ENCODE measurements at regions not wholly inside any gene's neighbourhood (a gene's known extent, or its start where the extent isn't known, plus 50 kb on each side); places are given as distances from the start of the nearest gene placed in this dataset.

GRCh38 chr3:7877312-7877711 lies 624.3 kb upstream of the LMCD1 start:
- H2AFZ ChIP-seq (ENCODE audit: low read depth, low read length): no peak overlapping the region
- H3F3A ChIP-seq (ENCODE audit: insufficient read depth, low read length, poor library complexity, severe bottlenecking): no peaks in the 10 kb centered on the region
- no peaks in the 10 kb centered on the region for H3K9me2 ChIP-seq (ENCODE audit: insufficient read depth, low read length)
- TF ChIP-seq REST (IDR thresholded peaks at IDR 0.05; ENCODE audit: borderline replicate concordance) (no peak), MXI1 (conservative IDR thresholded peaks at IDR 0.05; ENCODE audit: poor library complexity, severe bottlenecking) (no peak), TAF1 (IDR thresholded peaks at IDR 0.05; ENCODE audit: low read depth) (no peak), SMC3 (conservative IDR thresholded peaks at IDR 0.05; ENCODE audit: poor library complexity) (no peak), EZH2 (IDR thresholded peaks at IDR 0.05; ENCODE audit: borderline replicate concordance, insufficient read depth, low read length, poor library complexity, severe bottlenecking) (no peak)
- TF ChIP-seq, protein P1, sequence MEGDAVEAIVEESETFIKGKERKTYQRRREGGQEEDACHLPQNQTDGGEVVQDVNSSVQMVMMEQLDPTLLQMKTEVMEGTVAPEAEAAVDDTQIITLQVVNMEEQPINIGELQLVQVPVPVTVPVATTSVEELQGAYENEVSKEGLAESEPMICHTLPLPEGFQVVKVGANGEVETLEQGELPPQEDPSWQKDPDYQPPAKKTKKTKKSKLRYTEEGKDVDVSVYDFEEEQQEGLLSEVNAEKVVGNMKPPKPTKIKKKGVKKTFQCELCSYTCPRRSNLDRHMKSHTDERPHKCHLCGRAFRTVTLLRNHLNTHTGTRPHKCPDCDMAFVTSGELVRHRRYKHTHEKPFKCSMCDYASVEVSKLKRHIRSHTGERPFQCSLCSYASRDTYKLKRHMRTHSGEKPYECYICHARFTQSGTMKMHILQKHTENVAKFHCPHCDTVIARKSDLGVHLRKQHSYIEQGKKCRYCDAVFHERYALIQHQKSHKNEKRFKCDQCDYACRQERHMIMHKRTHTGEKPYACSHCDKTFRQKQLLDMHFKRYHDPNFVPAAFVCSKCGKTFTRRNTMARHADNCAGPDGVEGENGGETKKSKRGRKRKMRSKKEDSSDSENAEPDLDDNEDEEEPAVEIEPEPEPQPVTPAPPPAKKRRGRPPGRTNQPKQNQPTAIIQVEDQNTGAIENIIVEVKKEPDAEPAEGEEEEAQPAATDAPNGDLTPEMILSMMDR (IDR thresholded peaks at IDR 0.05; ENCODE audit: poor library complexity, severe bottlenecking): no peak
- H3K27ac ChIP-seq (ENCODE audit: low read length): no peak overlapping the region
- no peak overlapping the region for H3K4me2 ChIP-seq (ENCODE audit: low read length)
- no peak overlapping the region for H3K9ac ChIP-seq (ENCODE audit: low read length)
- H3K4me3 ChIP-seq (ENCODE audit: low read length): no peak overlapping the region
- H4K20me1 ChIP-seq (ENCODE audit: insufficient read depth): no peaks in the 10 kb centered on the region
- no peaks in the 10 kb centered on the region for H3K36me3 ChIP-seq (ENCODE audit: insufficient read depth, low read length)
- H3K9me3 ChIP-seq (ENCODE audit: low read length): no peaks in the 10 kb centered on the region
- H3K27me3 ChIP-seq (ENCODE audit: insufficient read depth, low read depth, low read length): no peaks in the 10 kb centered on the region
- H3K79me2 ChIP-seq (replicated peaks; ENCODE audit: insufficient read depth, low read length): no peaks in the 10 kb centered on the region

DNA sequence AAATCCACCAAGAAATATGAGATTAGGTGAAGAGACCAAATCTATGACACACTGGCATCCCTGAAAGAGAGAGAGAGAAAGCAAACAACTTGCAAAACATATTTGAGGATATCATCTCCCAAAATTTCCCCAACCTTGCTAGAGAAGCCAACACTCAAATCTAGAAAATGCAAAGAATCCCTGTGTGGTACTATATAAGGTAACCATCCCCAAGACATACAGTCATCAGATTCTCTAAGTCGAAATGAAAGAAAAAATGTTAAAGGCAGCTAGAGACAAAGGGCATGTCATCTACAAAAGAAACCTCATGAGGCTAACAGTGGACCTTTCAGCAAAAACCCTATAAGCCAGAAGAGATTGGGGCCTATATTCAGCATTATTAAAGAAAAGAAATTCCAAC lies 622.1 kb upstream of the LMCD1 start:
- Histone ChIP-seq H3K27ac (ENCODE audit: low read length) (no peak overlapping the region), H3K9ac (ENCODE audit: low read length) (no peak overlapping the region), H3K9me3 (ENCODE audit: low read length) (peaks cover 3% of the 10 kb centered on the region), H3K4me3 (ENCODE audit: low read length) (no peak overlapping the region), H3K36me3 (ENCODE audit: insufficient read depth, low read length) (no peaks in the 10 kb centered on the region), H3K27me3 (ENCODE audit: insufficient read depth, low read depth, low read length) (no peaks in the 10 kb centered on the region), H3K4me2 (ENCODE audit: low read length) (no peak overlapping the region), H2AFZ (ENCODE audit: low read depth, low read length) (no peak overlapping the region), H3K79me2 (replicated peaks; ENCODE audit: insufficient read depth, low read length) (no peaks in the 10 kb centered on the region), H3F3A (ENCODE audit: insufficient read depth, low read length, poor library complexity, severe bottlenecking) (no peaks in the 10 kb centered on the region), H4K20me1 (ENCODE audit: insufficient read depth) (no peaks in the 10 kb centered on the region), H3K9me2 (ENCODE audit: insufficient read depth, low read length) (no peaks in the 10 kb centered on the region)
- TF ChIP-seq SMC3 (conservative IDR thresholded peaks at IDR 0.05; ENCODE audit: poor library complexity) (no peak), EP300 (conservative IDR thresholded peaks at IDR 0.05; ENCODE audit: poor library complexity, severe bottlenecking) (no peak), TAF1 (IDR thresholded peaks at IDR 0.05; ENCODE audit: low read depth) (no peak), MXI1 (conservative IDR thresholded peaks at IDR 0.05; ENCODE audit: poor library complexity, severe bottlenecking) (no peak), REST (IDR thresholded peaks at IDR 0.05; ENCODE audit: borderline replicate concordance) (no peak)
